ENCODE measurements at regions not wholly inside any gene's neighbourhood (a gene's known extent, or its start where the extent isn't known, plus 50 kb on each side); places are given as distances from the start of the nearest gene placed in this dataset.

DNA sequence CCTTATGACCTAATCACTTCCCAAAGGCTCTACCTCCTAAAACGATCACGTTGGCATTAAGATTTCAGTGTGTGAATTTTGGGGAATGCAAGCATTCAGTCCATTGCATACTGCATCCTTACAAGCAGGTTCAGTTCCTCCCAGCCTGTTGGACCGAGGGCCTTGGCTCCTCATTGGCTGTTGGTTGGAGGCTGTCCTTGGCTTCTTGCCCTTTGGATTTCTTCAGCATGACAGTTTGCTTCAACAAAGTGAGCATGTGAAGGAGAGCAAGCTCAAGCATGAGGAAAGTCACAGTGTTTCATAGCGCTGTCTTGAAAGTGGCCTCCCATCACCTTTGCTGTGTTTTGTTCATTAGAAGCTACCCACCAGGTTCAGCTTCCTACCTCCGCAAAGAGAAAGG is 109.5 kb downstream of the GADD45G start:
- WGBS (ENCODE audit: low lambda C conversion rate, missing lambda C conversion rate), result 73% methylated on average over 5 of the region's 5 CpGs
- Histone ChIP-seq H3K9me2 (replicated peaks; ENCODE audit: insufficient read depth) (no peaks in the 10 kb centered on the region), H3K27ac (no peak overlapping the region), H3K27me3 (no peaks in the 10 kb centered on the region), H4K20me1 (ENCODE audit: insufficient read depth, poor library complexity, severe bottlenecking) (no peaks in the 10 kb centered on the region), H3K4me2 (no peak overlapping the region), H3K36me3 (replicated peaks; ENCODE audit: insufficient read depth, low read depth) (no peaks in the 10 kb centered on the region), H3K79me2 (no peaks in the 10 kb centered on the region), H3K4me1 (ENCODE audit: insufficient read depth) (no peaks in the 10 kb centered on the region), H2AFZ (no peak overlapping the region), H3K9me3 (ENCODE audit: low read depth) (no peaks in the 10 kb centered on the region), H3K4me3 (no peak overlapping the region)
- no peak for DNase-seq (ENCODE audit: low spot score)
- no peak for TF ChIP-seq EZH2phosphoT487 (IDR thresholded peaks at IDR 0.05; ENCODE audit: low read depth, severe bottlenecking, unreplicated experiment)
- TF ChIP-seq EZH2 (IDR thresholded peaks at IDR 0.05; ENCODE audit: borderline replicate concordance), result no peak
- TF ChIP-seq CTCF (IDR thresholded peaks at IDR 0.05; ENCODE audit: poor library complexity), result no peak

GRCh38 chr9:89715318-89715858 is 110.6 kb downstream of the GADD45G start:
- no peak overlapping the region for H2AFZ ChIP-seq
- H3K9me2 ChIP-seq (replicated peaks; ENCODE audit: insufficient read depth), result no peaks in the 10 kb centered on the region
- no peak for DNase-seq (ENCODE audit: low spot score)
- H3K36me3 ChIP-seq (replicated peaks; ENCODE audit: insufficient read depth, low read depth), result no peaks in the 10 kb centered on the region
- H3K4me1 ChIP-seq (ENCODE audit: insufficient read depth), result no peaks in the 10 kb centered on the region
- no peaks in the 10 kb centered on the region for H3K9me3 ChIP-seq (ENCODE audit: low read depth)
- H3K27me3 ChIP-seq, result no peaks in the 10 kb centered on the region
- H3K79me2 ChIP-seq, result no peaks in the 10 kb centered on the region
- no peak overlapping the region for H3K27ac ChIP-seq
- H3K4me2 ChIP-seq, result no peak overlapping the region
- TF ChIP-seq EZH2phosphoT487 (IDR thresholded peaks at IDR 0.05; ENCODE audit: low read depth, severe bottlenecking, unreplicated experiment) (no peak), CTCF (IDR thresholded peaks at IDR 0.05; ENCODE audit: poor library complexity) (no peak), EZH2 (IDR thresholded peaks at IDR 0.05; ENCODE audit: borderline replicate concordance) (no peak)
- WGBS (ENCODE audit: low lambda C conversion rate, missing lambda C conversion rate), result 96% methylated on average over 2 of the region's 2 CpGs
- H4K20me1 ChIP-seq (ENCODE audit: insufficient read depth, poor library complexity, severe bottlenecking), result no peaks in the 10 kb centered on the region
- no peak overlapping the region for H3K4me3 ChIP-seq

- 85% methylated on average over 3 of the region's 3 CpGs for WGBS (ENCODE audit: low lambda C conversion rate, missing lambda C conversion rate)
- DNase-seq (ENCODE audit: low spot score), result no peak
- Histone ChIP-seq H3K79me2 (no peaks in the 10 kb centered on the region), H3K27ac (no peak overlapping the region), H3K36me3 (replicated peaks; ENCODE audit: insufficient read depth, low read depth) (no peaks in the 10 kb centered on the region), H3K9me3 (ENCODE audit: low read depth) (no peaks in the 10 kb centered on the region), H3K4me3 (no peak overlapping the region), H3K27me3 (no peaks in the 10 kb centered on the region), H3K9me2 (replicated peaks; ENCODE audit: insufficient read depth) (no peaks in the 10 kb centered on the region), H3K4me1 (ENCODE audit: insufficient read depth) (peaks cover 3% of the 10 kb centered on the region), H2AFZ (no peak overlapping the region), H4K20me1 (ENCODE audit: insufficient read depth, poor library complexity, severe bottlenecking) (no peaks in the 10 kb centered on the region), H3K4me2 (no peak overlapping the region)
- TF ChIP-seq EZH2 (IDR thresholded peaks at IDR 0.05; ENCODE audit: borderline replicate concordance), result no peak
- TF ChIP-seq CTCF (IDR thresholded peaks at IDR 0.05; ENCODE audit: poor library complexity), result no peak
- TF ChIP-seq EZH2phosphoT487 (IDR thresholded peaks at IDR 0.05; ENCODE audit: low read depth, severe bottlenecking, unreplicated experiment), result no peak
Observed at GRCh38 chr9:89715881-89716280, 111.1 kb downstream of the GADD45G start.

- H3K27me3 ChIP-seq, result no peaks in the 10 kb centered on the region
- H3K36me3 ChIP-seq (replicated peaks; ENCODE audit: insufficient read depth, low read depth), result no peaks in the 10 kb centered on the region
- no peak overlapping the region for H3K27ac ChIP-seq
- H3K9me2 ChIP-seq (replicated peaks; ENCODE audit: insufficient read depth), result no peaks in the 10 kb centered on the region
- no peaks in the 10 kb centered on the region for H3K79me2 ChIP-seq
- no peak for DNase-seq (ENCODE audit: low spot score)
- H3K9me3 ChIP-seq (ENCODE audit: low read depth), result no peaks in the 10 kb centered on the region
- no peak overlapping the region for H3K4me2 ChIP-seq
- H4K20me1 ChIP-seq (ENCODE audit: insufficient read depth, poor library complexity, severe bottlenecking), result no peaks in the 10 kb centered on the region
- H3K4me1 ChIP-seq (ENCODE audit: insufficient read depth), result peaks cover 10% of the 10 kb centered on the region
- TF ChIP-seq EZH2 (IDR thresholded peaks at IDR 0.05; ENCODE audit: borderline replicate concordance) (no peak), EZH2phosphoT487 (IDR thresholded peaks at IDR 0.05; ENCODE audit: low read depth, severe bottlenecking, unreplicated experiment) (no peak), CTCF (IDR thresholded peaks at IDR 0.05; ENCODE audit: poor library complexity) (no peak)
- H3K4me3 ChIP-seq, result no peak overlapping the region
- 90% methylated on average over 3 of the region's 3 CpGs for WGBS (ENCODE audit: low lambda C conversion rate, missing lambda C conversion rate)
- no peak overlapping the region for H2AFZ ChIP-seq
Observed at GRCh38 chr9:89716559-89716958, 111.7 kb downstream of the GADD45G start.

Data from hepatocyte (in vitro differentiated cells).